ENCODE measurements at regions not wholly inside any gene's neighbourhood (a gene's known extent, or its start where the extent isn't known, plus 50 kb on each side); places are given as distances from the start of the nearest gene placed in this dataset.
"Not testable (repeated sequence)": the region's sequence is repeated elsewhere in the genome, so short reads cannot be mapped to it uniquely, and the experiment has no call there.

GRCh38 chr2:129831018-129831417 lies 148.4 kb upstream of the RAB6C start:
- DNase-seq (no peak), ATAC-seq (no peak)
- H3K4me1 ChIP-seq, result no peaks in the 10 kb centered on the region
- no peaks in the 10 kb centered on the region for H3K36me3 ChIP-seq (ENCODE audit: insufficient read depth in 1 of 2, low read depth in 1 of 2)
- H3K27ac ChIP-seq, result no peak overlapping the region
- peaks cover 10% of the 10 kb centered on the region for H3K9me3 ChIP-seq
- 91 to 99% (median 94%) methylated on average over 2 of the region's 2 CpGs for WGBS, 3 donors
- no peak overlapping the region for H3K4me3 ChIP-seq
- intact Hi-C loops (cut with DNase I), result no loop called here
- H3K27me3 ChIP-seq (ENCODE audit: insufficient read depth in 3 of 3, low read length in 2 of 3), result peaks cover 0 to 2% (median 0%) of the 10 kb centered on the region in 3 donors
- no peak for TF ChIP-seq CTCF (IDR thresholded peaks at IDR 0.05)

GRCh38 chr2:129833465-129833864 lies 146.0 kb upstream of the RAB6C start:
- DNase-seq; H3K27ac ChIP-seq; H3K4me3 ChIP-seq; intact Hi-C loops (cut with DNase I); H3K36me3 ChIP-seq (ENCODE audit: insufficient read depth in 1 of 2, low read depth in 1 of 2); H3K4me1 ChIP-seq; ATAC-seq; H3K27me3 ChIP-seq (ENCODE audit: insufficient read depth in 3 of 3, low read length in 2 of 3): not testable (repeated sequence)
- peaks cover 10% of the 10 kb centered on the region for H3K9me3 ChIP-seq
- 96 to 97% (median 96%) methylated on average over 20 of the region's 20 CpGs for WGBS, 3 donors

GRCh38 chr2:129847043-129847442 lies 132.4 kb upstream of the RAB6C start:
- no peak for TF ChIP-seq CTCF (IDR thresholded peaks at IDR 0.05)
- H3K4me1 ChIP-seq, result no peaks in the 10 kb centered on the region
- no peak for ATAC-seq
- intact Hi-C loops (cut with DNase I), result no loop called here
- WGBS, 3 donors, result 33 to 53% (median 44%) methylated on average over 1 of the region's 1 CpG
- no peak for DNase-seq
- H3K9me3 ChIP-seq, result peaks cover 3% of the 10 kb centered on the region
- H3K36me3 ChIP-seq (ENCODE audit: insufficient read depth in 1 of 2, low read depth in 1 of 2), result no peaks in the 10 kb centered on the region
- no peak overlapping the region for H3K27ac ChIP-seq
- H3K27me3 ChIP-seq (ENCODE audit: insufficient read depth in 3 of 3, low read length in 2 of 3), result peaks cover 0 to 2% (median 0%) of the 10 kb centered on the region in 3 donors
- no peak overlapping the region for H3K4me3 ChIP-seq

DNA sequence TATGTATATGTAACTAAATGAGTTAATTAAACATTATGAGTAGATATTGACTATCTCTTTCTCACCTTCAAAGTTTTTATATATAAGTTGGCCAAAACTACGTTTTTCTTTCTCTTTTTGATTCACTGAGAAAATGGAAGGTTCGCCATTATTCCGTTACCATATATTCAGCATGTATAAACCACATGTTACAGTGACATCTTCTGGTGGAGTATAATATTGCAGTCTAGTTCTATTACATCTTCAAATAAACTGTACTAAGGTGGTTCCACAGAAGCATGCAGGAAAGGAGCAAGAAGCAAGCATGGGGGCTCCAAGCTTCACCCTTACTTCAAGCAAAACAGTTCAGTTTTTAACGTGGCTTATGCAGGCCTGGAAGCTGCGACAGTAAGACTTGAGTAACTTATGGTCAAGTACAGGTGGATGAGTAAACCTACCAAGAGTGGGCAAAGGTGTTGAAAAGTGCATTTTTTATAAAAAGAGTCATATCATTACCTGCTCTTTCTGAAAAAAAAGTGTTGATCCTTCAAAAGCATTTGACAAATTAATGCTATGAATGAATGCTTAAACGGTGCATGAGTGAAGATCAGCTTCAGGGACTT lies 129.8 kb upstream of the RAB6C start:
- TF ChIP-seq CTCF (IDR thresholded peaks at IDR 0.05), result peak; percentile 79
- no peak for DNase-seq
- H3K27ac ChIP-seq, result no peak overlapping the region
- no peaks in the 10 kb centered on the region for H3K4me1 ChIP-seq
- 16 to 18% (median 18%) methylated on average over 6 of the region's 6 CpGs for WGBS, 3 donors
- intact Hi-C loops (cut with DNase I), result loop anchor here (1.0 to 10.0 kb wide), 2 partner anchors 1113 to 1115 kb away; no protein-coding TSS in a partner anchor
- no peaks in the 10 kb centered on the region for H3K36me3 ChIP-seq (ENCODE audit: insufficient read depth in 1 of 2, low read depth in 1 of 2)
- peaks cover 0 to 2% (median 0%) of the 10 kb centered on the region in 3 donors for H3K27me3 ChIP-seq (ENCODE audit: insufficient read depth in 3 of 3, low read length in 2 of 3)
- H3K4me3 ChIP-seq, result no peak overlapping the region
- H3K9me3 ChIP-seq, result no peaks in the 10 kb centered on the region
- ATAC-seq, result peak in 3 of 4 donors; percentile 69 to 82 (median 75)

- WGBS, 3 donors, result 16 to 39% (median 38%) methylated on average over 4 of the region's 4 CpGs
- ATAC-seq, result no peak
These were observed 122.3 kb upstream of the RAB6C start for GRCh38 chr2:129857200-129857599.

More at GRCh38 chr2:129857200-129857599, 122.3 kb upstream of the RAB6C start:
- peaks cover 6% of the 10 kb centered on the region for H3K9me3 ChIP-seq
- TF ChIP-seq CTCF (IDR thresholded peaks at IDR 0.05), result no peak
- intact Hi-C loops (cut with DNase I), result loop anchor here (5.0 to 10.0 kb wide), 2 partner anchors 65 to 1122 kb away; no protein-coding TSS in a partner anchor
- no peak overlapping the region for H3K4me3 ChIP-seq
- no peaks in the 10 kb centered on the region for H3K4me1 ChIP-seq
- no peaks in the 10 kb centered on the region for H3K27me3 ChIP-seq (ENCODE audit: insufficient read depth in 3 of 3, low read length in 2 of 3)
- H3K36me3 ChIP-seq (ENCODE audit: insufficient read depth in 1 of 2, low read depth in 1 of 2), result no peaks in the 10 kb centered on the region
- no peak for DNase-seq
- H3K27ac ChIP-seq, result no peak overlapping the region

All from psoas muscle (tissue), 7 donors.